GM21515 (cell line): ENCODE measurements at regions not wholly inside any gene's neighbourhood (a gene's known extent, or its start where the extent isn't known, plus 50 kb on each side); places are given as distances from the start of the nearest gene placed in this dataset.

Source experiments
- ATAC-seq: cut with Tn5 transposase; IDR thresholded peaks from one replicate; pipeline ENCODE4 v1.9.1; 2021; ENCODE audit not compliant: unreplicated experiment

DNA sequence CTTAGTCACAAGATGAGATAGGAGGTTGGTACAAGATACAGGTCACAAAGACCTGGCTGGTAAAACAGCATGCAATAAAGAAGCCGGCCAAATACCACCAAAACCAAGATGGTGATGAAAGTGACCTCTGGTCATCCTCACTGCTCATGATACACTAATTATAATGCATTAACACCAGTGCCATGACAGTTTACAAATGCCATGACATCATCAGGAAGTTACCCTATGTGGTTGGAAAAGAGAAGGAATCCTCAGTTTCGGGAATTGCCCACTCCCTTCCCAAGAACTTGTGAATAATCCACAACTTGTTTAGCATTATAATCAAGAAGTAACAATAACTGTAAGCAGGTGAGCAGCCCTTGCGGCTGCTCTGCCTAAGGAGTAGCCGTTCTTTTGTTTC is 408.5 kb upstream of the RAG2 start:
- no peak for ATAC-seq

- no peak for ATAC-seq
Measured at GRCh38 chr11:37002831-37003230, 404.8 kb upstream of the RAG2 start.

DNA sequence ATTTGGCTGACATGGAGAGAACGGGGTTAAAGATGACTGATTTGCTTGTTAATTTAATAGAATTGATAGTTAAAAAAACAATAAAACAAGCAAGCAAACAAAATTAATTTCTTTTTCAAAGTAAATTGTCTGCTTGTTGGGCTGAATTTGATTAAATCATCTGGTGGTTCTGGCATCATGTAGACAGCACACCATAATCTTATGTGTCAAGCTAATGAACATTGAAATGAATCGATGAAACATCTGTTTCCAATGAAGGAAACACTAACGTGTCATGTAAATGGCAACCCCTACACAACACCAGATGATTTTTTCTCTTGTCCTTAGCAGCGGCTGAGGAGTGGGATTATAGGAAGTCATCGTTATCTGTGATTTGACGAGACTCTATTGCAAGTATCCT is 399.6 kb upstream of the RAG2 start:
- ATAC-seq: no peak

- ATAC-seq: no peak
Measured at GRCh38 chr11:36996795-36997194, 398.8 kb upstream of the RAG2 start.

GRCh38 chr11:36994208-36994607 is 396.2 kb upstream of the RAG2 start:
- no peak for ATAC-seq

DNA sequence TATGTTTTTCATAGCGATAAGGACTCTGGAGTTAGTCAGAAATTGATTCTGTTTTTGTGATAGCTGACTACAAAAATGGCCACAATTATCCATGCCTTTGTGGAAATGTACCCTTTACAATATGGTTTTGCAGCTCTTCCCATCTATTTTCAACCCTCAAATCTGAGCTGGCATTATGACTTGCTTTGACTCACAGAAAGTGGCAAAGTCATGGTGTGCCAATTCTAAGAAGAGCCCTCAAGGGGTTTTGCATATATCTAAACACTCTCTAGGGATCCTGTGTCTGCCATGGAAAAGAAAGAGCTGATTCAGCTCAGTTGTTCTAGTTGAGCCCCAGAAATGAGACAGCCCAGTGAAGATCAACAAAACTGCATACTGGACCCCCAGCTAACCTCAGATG is 390.5 kb upstream of the RAG2 start:
- ATAC-seq: no peak

DNA sequence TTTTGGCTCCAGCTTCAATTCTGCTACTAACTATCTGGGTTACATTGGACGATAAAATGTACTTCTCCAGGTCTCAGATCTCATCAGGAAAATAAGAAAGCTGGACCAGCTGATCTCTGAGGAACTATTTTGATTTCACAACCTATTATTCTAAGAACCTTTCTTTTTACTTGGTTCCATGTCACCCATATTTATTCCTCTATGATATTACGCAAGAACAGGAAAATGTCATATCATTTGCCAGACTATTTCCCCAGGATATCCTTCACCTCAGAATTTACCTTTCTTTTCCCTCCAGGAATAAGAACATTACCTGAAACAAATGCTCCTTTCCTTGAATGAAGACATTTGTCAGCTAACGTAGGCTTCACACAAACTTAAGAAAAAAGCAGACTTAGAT is 387.5 kb upstream of the RAG2 start:
- no peak for ATAC-seq

GRCh38 chr11:36976741-36977140 is 378.7 kb upstream of the RAG2 start:
- no peak for ATAC-seq

- ATAC-seq: no peak
Measured at GRCh38 chr11:36974771-36975170, 376.7 kb upstream of the RAG2 start.

DNA sequence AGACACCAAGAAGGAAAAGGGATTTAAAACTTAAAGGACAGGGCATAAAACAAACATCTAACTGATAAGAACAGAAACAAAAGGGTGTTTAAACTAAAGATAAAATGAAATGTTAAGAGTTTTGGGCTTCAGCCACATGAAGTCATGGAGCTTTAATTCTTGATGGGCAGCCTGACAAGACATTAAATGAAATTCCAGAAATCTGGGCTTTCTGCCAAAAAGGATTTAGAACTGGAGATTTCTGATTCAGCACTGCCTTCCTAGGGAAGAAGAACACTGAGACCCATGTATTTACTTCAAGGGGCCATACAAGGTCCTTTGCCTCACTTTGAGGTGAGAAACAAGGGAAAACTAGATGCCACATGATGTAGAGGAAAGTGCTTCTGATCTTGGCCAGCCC is 355.9 kb upstream of the RAG2 start:
- ATAC-seq: no peak

DNA sequence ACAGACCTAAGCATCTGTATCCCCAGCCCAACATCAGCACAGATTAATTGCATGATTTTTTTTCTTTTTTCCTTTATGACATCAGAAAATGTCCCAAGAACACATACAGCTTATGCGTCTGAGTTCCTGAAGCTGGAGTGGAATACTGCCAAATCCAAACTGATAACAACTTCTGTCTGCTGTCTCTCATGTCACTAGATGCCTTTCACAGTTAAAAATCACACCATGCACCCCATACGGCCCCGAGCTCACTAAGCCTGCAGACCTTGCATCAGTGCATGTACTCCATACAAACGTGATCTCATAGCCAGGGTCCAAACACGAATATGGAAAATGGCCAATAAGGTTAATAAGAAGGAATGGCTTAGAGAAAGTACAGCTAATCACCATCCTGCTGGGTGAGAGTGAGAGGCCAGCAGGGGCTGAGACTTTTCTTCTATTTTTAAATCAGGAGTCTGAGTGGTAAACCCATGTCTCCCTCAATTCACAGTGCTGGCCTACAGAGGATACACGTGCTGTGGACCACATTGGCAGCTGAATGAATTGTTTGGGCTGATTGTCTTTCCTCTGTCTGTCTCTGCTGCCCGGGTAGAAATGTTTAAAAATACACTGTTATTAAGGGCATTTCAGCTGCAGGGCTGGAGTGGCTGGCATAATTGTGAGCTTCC is 350.6 kb upstream of the RAG2 start:
- ATAC-seq: no peak

GRCh38 chr11:36945384-36945783 is 347.3 kb upstream of the RAG2 start:
- no peak for ATAC-seq

- ATAC-seq: no peak
Measured at GRCh38 chr11:36933481-36933880, 335.4 kb upstream of the RAG2 start.

GRCh38 chr11:36931139-36931538 is 333.1 kb upstream of the RAG2 start:
- no peak for ATAC-seq

DNA sequence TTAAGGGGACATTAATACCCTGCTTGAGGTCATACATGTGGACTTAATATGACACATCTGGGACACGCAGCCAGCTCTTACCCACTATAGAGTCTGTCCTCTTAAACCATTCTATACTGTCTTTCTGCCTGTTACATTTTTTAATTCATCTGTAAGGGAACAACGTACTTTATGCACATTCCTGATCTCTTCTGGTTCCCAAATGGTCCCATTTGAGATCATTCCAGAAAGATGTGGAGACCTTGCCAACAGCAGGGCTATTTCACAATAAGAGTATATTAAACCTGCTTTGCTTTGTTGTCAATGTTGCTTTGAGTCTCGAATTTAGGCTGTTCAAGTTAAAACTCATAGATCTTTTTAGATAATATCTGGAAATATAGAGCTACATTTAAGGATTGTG is 332.2 kb upstream of the RAG2 start:
- no peak for ATAC-seq

GRCh38 chr11:36929401-36929800 is 331.4 kb upstream of the RAG2 start:
- ATAC-seq: no peak

DNA sequence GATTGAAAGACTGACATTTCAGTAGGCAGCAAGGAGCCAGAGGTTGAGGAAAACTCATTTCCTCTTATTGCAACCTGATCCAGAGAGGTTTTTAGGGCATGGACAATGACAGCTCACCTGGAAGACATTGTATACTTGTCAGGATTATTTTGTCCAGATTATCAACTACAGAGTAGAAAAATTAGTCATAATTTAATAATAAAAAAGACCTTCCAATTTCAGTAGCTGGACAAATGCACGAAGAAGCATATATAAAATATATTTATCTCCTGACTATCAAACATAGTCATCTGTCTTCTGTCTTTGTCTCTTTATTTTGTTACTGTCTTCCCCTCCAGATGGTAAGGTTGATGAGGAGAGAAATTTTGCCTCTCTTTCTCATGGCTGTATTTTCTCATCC is 330.6 kb upstream of the RAG2 start:
- ATAC-seq: no peak

DNA sequence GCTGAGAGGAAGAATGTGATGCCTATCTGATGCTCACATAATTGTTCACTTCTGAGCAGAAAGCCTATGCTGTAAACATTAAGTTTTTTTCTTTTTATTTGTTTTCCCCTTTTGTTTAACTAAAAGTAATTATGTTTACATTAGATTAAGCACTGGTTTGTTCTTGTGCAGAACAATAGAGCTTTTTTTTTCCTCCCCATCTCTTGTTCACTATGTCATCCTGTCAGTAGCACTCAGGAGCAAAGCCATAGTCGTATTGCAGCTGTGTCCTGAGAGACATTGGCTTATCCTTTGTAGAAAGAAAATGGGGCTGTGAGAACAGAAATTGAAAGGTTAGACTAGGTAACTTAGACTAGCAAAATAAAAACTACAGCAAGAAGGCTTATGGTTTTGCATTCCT is 301.8 kb upstream of the RAG2 start:
- no peak for ATAC-seq

DNA sequence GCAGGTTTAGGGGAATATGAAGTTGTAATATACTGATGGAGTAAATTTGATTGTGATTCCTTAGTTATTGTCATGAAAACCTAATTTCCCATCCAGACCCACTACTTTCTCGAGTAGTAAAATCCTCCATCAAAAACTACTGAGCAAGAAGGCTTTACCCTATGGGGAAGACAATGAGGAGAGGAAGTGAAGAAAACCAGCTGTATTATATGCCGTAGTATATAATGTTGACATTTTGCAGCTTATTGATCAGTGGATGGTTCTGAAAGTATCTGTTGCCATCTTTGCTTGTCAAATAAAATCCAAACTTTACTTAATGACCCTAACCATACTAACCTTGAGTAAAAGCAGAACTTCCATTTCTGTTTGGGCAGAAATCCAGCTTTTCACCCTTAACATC is 292.8 kb upstream of the RAG2 start:
- no peak for ATAC-seq

GRCh38 chr11:36890121-36890679 is 292.2 kb upstream of the RAG2 start:
- ATAC-seq: no peak

GRCh38 chr11:36885154-36885553 is 287.1 kb upstream of the RAG2 start:
- ATAC-seq: no peak

DNA sequence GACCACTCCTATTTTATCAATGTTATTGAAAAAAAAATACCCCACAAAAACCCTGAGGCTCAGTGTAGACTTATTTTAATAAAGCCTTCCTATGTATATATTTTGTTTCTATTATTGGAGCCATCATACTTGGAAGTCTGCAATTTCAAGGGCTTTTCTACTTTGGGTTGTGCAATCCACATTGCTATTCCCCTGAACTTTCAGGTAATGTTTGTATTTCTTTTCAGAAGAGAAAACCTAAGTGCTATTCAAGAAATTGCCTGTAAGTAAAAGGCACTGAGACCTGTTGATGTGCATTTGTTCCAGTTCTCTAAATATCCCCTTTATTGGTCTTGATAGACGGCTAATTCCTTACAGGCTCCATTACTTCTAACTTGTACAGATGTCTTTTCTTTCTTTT is 280.7 kb upstream of the RAG2 start:
- ATAC-seq: no peak

- ATAC-seq: no peak
Measured at GRCh38 chr11:36877149-36877548, 279.1 kb upstream of the RAG2 start.
